Astrocyte (in vitro differentiated cells and primary cell): ENCODE measurements at regions not wholly inside any gene's neighbourhood (a gene's known extent, or its start where the extent isn't known, plus 50 kb on each side); places are given as distances from the start of the nearest gene placed in this dataset.

Experiments
- DNase-seq: peaks from one replicate; pipeline ENCODE4 v3.0.0-alpha.2; 2010; ENCODE audit warnings: low read depth
- FAIRE-seq: peaks from 2 replicates; lab custom pipeline; 2011; peaks lifted over from hg19 to GRCh38; lab: Jason Lieb, UNC
- H2AFZ ChIP-seq: 2 replicates; pipeline ENCODE4 v1.6.0; 2012; ENCODE audit warnings: low read depth, low read length, inconsistent platforms
- H3K27ac ChIP-seq: 2 replicates; pipeline ENCODE4 v1.5.1; 2011; ENCODE audit warnings: low read depth, low read length, inconsistent platforms
- H3K27me3 ChIP-seq: 2 replicates; pipeline ENCODE4 v1.6.0; 2011; ENCODE audit warnings: low read length, inconsistent platforms; ENCODE audit not compliant: insufficient read depth
- H3K36me3 ChIP-seq: 2 replicates; pipeline ENCODE4 v1.5.1; 2011; ENCODE audit warnings: low read length, inconsistent platforms; ENCODE audit not compliant: insufficient read depth
- H3K4me1 ChIP-seq: 2 replicates; pipeline ENCODE4 v1.5.1; 2011; ENCODE audit warnings: low read length, inconsistent platforms; ENCODE audit not compliant: insufficient read depth
- H3K4me2 ChIP-seq: 2 replicates; pipeline ENCODE4 v1.6.0; 2012; ENCODE audit warnings: low read length, inconsistent platforms
- H3K4me3 ChIP-seq: 2 replicates; pipeline ENCODE4 v1.5.1; 2011; ENCODE audit warnings: low read depth, mild to moderate bottlenecking, low read length, inconsistent platforms; ENCODE audit not compliant: insufficient read depth
- H3K79me2 ChIP-seq: 2 replicates; pipeline ENCODE4 v1.6.0; 2012; ENCODE audit warnings: mild to moderate bottlenecking, low read length, inconsistent platforms; ENCODE audit not compliant: insufficient read depth
- H3K9ac ChIP-seq: 2 replicates; pipeline ENCODE4 v1.6.0; 2012; ENCODE audit warnings: mild to moderate bottlenecking, low read length, inconsistent platforms
- H3K9me3 ChIP-seq: 2 replicates; pipeline ENCODE4 v1.5.1; 2012; ENCODE audit warnings: low read depth, mild to moderate bottlenecking, low read length, inconsistent platforms; ENCODE audit not compliant: insufficient read depth
- H4K20me1 ChIP-seq: 2 replicates; pipeline ENCODE4 v1.6.0; 2012; ENCODE audit warnings: low read length, inconsistent platforms; ENCODE audit not compliant: insufficient read depth
- H3K27ac Mint-ChIP-seq: one replicate; pipeline ENCODE4 v1.8.0; 2021; ENCODE audit warnings: mild to moderate bottlenecking, mixed read lengths; ENCODE audit not compliant: unreplicated experiment
- H3K27me3 Mint-ChIP-seq: one replicate; pipeline ENCODE4 v1.8.0; 2021; ENCODE audit warnings: low read depth, mixed read lengths; ENCODE audit not compliant: unreplicated experiment
- H3K36me3 Mint-ChIP-seq: one replicate; pipeline ENCODE4 v1.8.0; 2021; ENCODE audit warnings: low read depth, mixed read lengths; ENCODE audit not compliant: unreplicated experiment
- H3K4me1 Mint-ChIP-seq: one replicate; pipeline ENCODE4 v1.8.0; 2021; ENCODE audit warnings: low read depth, mixed read lengths; ENCODE audit not compliant: unreplicated experiment
- H3K4me3 Mint-ChIP-seq: one replicate; pipeline ENCODE4 v1.8.0; 2021; ENCODE audit warnings: mild to moderate bottlenecking, moderate library complexity, mixed read lengths; ENCODE audit not compliant: unreplicated experiment
- H3K9me3 Mint-ChIP-seq: one replicate; pipeline ENCODE4 v1.8.0; 2021; ENCODE audit warnings: mild to moderate bottlenecking, mixed read lengths; ENCODE audit not compliant: unreplicated experiment
- EZH2 ChIP-seq: IDR thresholded peaks from 2 replicates; pipeline ENCODE4 v1.6.1; 2012; ENCODE audit warnings: mild to moderate bottlenecking, low read length, inconsistent platforms; ENCODE audit not compliant: insufficient read depth
- TF ChIP-seq, protein P1 (sequence below): IDR thresholded peaks from 2 replicates; pipeline ENCODE4 v1.5.1; 2011; ENCODE audit warnings: low read depth, mild to moderate bottlenecking, inconsistent platforms, low read length, moderate library complexity; ENCODE audit not compliant: insufficient read depth

DNA sequence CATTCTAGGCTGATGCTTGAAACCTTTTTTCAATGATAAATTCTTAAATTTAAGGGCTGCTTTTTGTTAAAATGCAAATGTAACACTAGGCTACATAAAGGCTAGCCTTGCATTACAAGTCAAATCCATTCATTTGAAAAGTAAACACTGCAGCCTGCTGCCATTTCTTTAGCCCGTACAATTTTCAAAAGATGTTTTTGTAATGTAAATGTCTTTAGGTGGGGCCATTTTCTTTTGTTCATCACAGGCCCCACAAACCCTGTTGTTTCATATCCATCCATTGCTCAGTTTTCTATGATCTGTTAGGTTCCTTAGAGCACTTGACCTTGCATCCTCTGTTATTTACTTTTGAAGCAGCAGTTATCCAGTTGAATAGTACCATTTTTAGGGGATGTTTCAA, 296.2 kb upstream of the AMOT start:
- Histone ChIP-seq H3K9ac (no peak overlapping the region), H3K4me2 (no peak overlapping the region), H3K36me3 (no peaks in the 10 kb centered on the region), H3K27me3 (no peaks in the 10 kb centered on the region), H3K4me3 (no peak overlapping the region), H4K20me1 (no peaks in the 10 kb centered on the region), H3K4me1 (no peaks in the 10 kb centered on the region), H2AFZ (no peak overlapping the region), H3K79me2 (no peaks in the 10 kb centered on the region), H3K27ac (no peak overlapping the region), H3K9me3 (no peaks in the 10 kb centered on the region)
- no peak overlapping the region for H3K27ac Mint-ChIP-seq
- H3K9me3 Mint-ChIP-seq: peaks cover 2% of the 10 kb centered on the region
- no peak for DNase-seq
- H3K27me3 Mint-ChIP-seq: no peaks in the 10 kb centered on the region
- H3K4me1 Mint-ChIP-seq: no peaks in the 10 kb centered on the region
- no peak for TF ChIP-seq EZH2
- TF ChIP-seq, protein P1, sequence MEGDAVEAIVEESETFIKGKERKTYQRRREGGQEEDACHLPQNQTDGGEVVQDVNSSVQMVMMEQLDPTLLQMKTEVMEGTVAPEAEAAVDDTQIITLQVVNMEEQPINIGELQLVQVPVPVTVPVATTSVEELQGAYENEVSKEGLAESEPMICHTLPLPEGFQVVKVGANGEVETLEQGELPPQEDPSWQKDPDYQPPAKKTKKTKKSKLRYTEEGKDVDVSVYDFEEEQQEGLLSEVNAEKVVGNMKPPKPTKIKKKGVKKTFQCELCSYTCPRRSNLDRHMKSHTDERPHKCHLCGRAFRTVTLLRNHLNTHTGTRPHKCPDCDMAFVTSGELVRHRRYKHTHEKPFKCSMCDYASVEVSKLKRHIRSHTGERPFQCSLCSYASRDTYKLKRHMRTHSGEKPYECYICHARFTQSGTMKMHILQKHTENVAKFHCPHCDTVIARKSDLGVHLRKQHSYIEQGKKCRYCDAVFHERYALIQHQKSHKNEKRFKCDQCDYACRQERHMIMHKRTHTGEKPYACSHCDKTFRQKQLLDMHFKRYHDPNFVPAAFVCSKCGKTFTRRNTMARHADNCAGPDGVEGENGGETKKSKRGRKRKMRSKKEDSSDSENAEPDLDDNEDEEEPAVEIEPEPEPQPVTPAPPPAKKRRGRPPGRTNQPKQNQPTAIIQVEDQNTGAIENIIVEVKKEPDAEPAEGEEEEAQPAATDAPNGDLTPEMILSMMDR: no peak
- FAIRE-seq: no peak
- no peak overlapping the region for H3K4me3 Mint-ChIP-seq
- no peaks in the 10 kb centered on the region for H3K36me3 Mint-ChIP-seq

DNA sequence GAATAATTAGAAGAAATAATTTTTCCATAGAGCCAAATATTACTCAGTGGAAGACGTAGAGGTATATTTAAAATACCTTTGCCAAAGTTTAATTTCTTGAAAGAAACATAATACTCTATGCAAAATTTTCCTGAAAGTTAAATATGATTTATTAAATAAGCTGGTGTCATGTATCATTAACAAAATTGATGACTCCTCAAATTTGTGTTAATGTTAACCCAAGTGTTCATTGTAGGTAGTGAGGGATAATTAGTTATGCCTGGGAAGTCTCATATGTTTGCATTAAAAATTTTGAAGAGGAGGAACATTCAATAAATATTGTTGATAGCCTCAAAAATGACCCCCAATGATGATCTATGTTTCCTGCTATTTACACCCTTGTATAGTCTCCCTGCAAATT, 292.7 kb upstream of the AMOT start:
- no peak for TF ChIP-seq EZH2
- TF ChIP-seq, protein P1: no peak
- Histone ChIP-seq H3K9ac (no peak overlapping the region), H3K27ac (no peak overlapping the region), H3K4me3 (no peak overlapping the region), H2AFZ (no peak overlapping the region), H3K79me2 (no peaks in the 10 kb centered on the region), H3K27me3 (no peaks in the 10 kb centered on the region), H3K36me3 (no peaks in the 10 kb centered on the region), H3K4me2 (no peak overlapping the region), H4K20me1 (no peaks in the 10 kb centered on the region), H3K4me1 (no peaks in the 10 kb centered on the region), H3K9me3 (no peaks in the 10 kb centered on the region)
- no peak overlapping the region for H3K27ac Mint-ChIP-seq
- FAIRE-seq: peak; percentile 96
- no peaks in the 10 kb centered on the region for H3K9me3 Mint-ChIP-seq
- no peaks in the 10 kb centered on the region for H3K4me1 Mint-ChIP-seq
- DNase-seq: no peak
- no peak overlapping the region for H3K4me3 Mint-ChIP-seq
- no peaks in the 10 kb centered on the region for H3K36me3 Mint-ChIP-seq
- H3K27me3 Mint-ChIP-seq: no peaks in the 10 kb centered on the region

DNA sequence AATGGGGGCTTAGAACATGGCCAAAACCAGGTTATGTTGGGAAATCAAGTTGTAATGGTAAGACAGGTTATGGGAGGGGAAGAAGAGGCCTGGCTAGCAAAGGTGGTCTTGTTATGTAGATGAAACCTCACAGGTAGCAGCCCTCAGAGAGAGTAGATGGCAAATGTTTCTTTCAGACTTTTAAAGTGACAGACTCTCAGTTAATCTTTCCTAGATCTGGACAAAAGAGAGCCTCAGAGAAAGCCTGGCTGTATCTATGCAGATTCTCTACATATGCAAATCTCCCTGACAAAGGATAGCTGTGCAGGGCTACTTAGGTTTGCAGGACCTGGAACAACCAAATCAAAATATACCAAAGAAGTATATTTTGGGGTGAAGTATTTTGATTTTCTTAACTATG, 284.1 kb upstream of the AMOT start:
- H3K27ac Mint-ChIP-seq: no peak overlapping the region
- no peak overlapping the region for H3K27ac ChIP-seq
- no peak for FAIRE-seq

More for the DNA sequence above, 284.1 kb upstream of the AMOT start:
- Histone ChIP-seq H4K20me1 (no peaks in the 10 kb centered on the region), H2AFZ (no peak overlapping the region), H3K4me2 (no peak overlapping the region), H3K9ac (no peak overlapping the region), H3K9me3 (no peaks in the 10 kb centered on the region), H3K36me3 (no peaks in the 10 kb centered on the region), H3K4me3 (no peak overlapping the region), H3K79me2 (no peaks in the 10 kb centered on the region), H3K4me1 (no peaks in the 10 kb centered on the region), H3K27me3 (no peaks in the 10 kb centered on the region)
- TF ChIP-seq, protein P1: no peak
- H3K4me3 Mint-ChIP-seq: no peak overlapping the region
- no peaks in the 10 kb centered on the region for H3K9me3 Mint-ChIP-seq
- no peak for DNase-seq
- H3K27me3 Mint-ChIP-seq: no peaks in the 10 kb centered on the region
- no peaks in the 10 kb centered on the region for H3K36me3 Mint-ChIP-seq
- H3K4me1 Mint-ChIP-seq: no peaks in the 10 kb centered on the region
